ENCODE measurements at regions not wholly inside any gene's neighbourhood (a gene's known extent, or its start where the extent isn't known, plus 50 kb on each side); places are given as distances from the start of the nearest gene placed in this dataset.

DNA sequence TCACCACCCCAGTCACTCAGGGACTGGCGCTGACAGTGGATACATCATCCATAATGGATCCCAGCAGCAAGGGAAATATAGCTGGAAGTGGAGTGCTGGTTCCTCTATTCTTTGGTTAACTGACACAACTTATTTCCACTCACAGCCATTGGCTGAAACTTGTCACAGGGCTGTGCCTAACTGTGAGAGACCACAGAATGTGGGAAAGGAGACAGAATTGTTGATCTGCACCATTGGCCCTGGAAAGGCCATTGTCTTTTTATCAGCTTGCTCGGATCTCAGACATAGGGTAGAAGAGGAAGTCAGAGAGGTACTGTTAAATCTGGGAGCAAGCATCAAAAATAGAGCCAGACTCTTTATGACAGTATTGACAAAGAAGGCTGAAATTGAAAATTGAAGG lies 451.3 kb downstream of the AJAP1 start:
- no peak for DNase-seq

DNA sequence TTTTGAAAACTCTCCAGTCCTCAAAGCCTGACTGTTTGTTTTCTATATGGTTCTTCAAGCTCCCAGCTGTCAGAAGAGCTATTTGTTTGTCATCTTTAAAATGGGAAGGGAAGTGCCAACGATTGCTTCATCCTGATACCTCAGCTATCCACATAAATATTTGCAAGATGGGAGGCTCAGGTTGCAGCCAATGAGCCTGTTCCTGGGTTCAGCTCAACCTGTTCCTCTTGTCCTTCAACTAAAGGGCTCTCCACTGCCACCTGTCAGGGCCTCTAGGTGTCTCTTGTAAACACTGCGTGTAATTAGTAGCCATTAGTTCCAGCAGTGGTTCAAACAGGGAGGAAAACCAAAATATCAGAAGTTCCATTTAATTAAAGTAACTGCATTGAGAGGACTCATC lies 445.1 kb downstream of the AJAP1 start:
- no peak for DNase-seq

DNA sequence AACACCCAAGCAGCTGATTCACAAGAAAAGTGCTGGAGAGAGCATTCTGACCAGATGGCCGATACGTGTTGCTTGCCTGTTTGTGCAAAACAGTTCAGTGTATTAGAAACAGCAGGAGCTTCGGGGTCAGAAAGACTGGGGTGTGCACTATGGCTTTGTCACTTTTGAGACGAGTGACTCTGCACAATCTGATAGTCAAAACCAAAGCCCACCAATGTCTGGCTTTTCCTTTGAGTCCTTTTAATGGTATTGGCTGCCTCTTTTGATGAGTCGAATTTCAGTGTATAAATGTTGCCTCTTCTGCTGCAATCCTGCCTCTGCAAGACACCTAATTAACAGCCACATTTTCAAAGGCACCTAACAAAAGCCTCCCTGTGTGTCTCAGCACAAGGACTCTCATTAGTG lies 444.6 kb downstream of the AJAP1 start:
- no peak for DNase-seq

DNA sequence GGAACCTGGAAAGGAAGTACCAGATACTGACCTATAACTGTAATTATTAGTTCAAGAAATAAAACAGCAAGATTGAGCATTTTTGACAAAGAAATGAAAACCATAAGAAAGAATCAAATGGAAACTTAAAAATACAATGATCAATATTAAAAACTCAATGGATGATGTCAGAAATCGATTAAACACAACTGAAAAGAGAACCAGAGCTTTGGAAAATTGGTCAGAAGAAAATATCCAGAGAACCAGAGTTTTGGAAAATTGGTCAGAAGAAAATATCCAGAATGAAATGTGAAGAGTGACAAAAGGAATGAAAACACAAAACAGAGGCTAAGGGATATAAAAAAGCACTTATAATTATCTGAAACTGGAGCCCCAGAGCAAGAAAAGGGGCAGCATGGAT lies 438.6 kb downstream of the AJAP1 start:
- DNase-seq = no peak

DNA sequence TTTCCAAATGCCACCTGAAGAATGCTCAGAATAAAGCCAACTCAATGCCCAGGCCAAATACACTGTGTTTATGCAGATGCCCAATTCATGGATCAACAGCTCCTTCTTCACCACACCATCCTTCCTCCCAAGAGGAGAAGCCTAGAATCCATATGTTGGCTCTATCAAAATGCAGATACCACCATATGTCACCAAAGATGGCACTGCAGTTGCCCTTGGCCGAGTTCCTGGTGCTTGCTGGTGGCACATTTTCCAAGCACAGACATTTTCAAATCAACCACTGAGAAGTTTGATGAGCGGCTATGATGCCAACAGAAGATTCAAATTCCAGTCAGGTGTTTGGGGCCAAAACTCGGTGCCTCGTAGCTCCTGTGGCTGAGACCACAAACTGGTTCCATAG lies 430.3 kb downstream of the AJAP1 start:
- no peak for DNase-seq

DNA sequence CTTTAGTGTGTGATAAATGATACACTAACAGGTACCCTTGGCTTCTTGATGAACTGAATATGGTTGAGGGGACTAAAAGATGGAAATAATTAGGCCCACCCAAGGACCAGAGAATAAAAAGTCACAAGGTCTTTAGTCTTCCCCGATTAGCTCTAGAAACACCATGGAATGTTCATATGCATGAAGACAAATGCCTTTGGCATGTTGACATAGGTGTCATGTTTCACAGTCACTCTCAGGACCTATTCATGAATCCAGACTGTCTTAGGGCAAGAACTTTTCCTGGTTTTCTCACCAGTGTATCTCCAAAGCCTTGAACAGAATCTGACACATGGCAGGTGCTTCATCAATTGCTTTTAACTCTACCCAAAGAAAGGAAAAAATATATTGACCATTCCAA lies 412.8 kb downstream of the AJAP1 start:
- DNase-seq = no peak

DNA sequence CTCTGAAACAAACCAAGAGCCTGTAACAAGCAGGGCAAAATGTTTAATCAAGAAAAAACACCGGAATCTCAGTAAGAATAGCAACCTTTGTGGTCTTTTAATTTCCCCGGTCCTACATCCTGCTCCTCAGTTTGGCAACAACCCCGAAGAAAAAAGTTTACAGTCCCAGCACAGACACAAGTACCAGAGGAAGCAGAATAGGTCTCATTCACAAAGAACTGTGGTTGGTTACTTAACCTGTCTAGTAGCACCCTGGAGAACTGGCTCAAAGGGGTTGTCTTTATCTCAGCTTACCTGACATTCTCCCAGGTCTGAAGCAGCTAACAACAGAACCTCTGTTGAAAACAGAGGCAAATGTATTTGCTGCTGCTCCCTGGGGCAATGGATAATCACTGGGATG lies 399.3 kb downstream of the AJAP1 start:
- no peak for DNase-seq

GRCh38 chr1:5029136-5029535 lies 374.7 kb downstream of the AJAP1 start:
- no peak for DNase-seq

DNA sequence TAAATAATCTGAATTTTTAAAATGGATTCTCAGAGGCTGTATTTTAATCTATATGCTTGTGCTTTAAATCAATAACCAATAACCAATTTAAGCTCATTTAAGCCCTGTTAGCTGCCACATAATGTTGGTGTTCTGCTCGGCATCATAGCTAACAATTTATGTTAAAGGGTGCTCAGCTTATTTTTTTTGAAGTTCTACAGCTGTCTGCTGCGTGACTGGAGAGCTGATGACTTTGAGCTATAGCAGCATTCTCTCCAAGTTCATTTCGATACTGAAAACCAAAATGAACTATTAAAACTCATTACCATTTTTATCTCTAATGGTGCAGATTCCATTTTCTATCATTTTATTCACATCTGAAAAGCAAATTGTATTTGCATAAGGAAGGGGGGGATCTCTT lies 357.8 kb downstream of the AJAP1 start:
- no peak for DNase-seq

- DNase-seq = no peak
These were observed 356.2 kb downstream of the AJAP1 start for GRCh38 chr1:5010656-5011055.

DNA sequence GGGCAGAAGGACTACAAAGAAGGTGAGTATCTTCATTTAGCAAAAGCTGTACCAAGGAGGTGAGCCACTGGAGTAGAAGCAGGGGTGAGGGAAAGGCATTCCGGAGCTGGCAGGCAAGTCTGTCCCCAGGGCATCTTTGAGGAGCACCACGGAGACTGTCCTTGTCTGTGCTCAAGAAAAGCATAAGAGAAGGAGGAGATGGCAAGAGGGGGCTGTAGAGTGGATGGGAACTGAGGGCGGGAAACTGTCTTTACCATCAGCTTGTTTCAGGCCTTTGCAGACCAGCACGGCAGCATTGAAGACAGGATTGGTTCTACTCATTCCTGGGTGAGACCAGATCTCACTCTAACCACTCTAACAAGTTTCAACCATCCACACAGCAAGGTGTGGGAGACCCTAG lies 355.8 kb downstream of the AJAP1 start:
- DNase-seq = no peak

GRCh38 chr1:5009376-5010065 lies 355.1 kb downstream of the AJAP1 start:
- DNase-seq = no peak

- DNase-seq = no peak
These were observed 350.8 kb downstream of the AJAP1 start for GRCh38 chr1:5005171-5005570.

DNA sequence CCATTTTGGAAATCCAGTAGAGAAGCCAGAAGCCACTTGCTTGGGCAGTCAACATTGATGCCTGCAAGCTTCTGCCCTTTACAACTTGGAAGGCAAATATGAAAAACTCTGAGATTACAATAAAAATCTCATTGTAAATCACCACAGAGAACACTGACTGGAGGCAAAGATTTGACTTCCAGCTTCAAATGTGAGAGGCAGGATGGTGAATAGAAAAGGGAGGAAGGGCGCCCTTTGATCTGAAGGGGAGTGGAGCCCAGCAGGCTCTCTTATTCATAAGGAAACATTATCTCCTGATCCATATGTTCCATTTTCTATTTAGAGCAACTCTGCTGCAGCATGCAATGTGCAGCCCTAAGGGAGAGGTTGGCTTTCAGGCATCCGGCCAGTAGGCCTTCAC lies 348.3 kb downstream of the AJAP1 start:
- DNase-seq = no peak

GRCh38 chr1:5001466-5001865 lies 347.1 kb downstream of the AJAP1 start:
- no peak for DNase-seq

- DNase-seq = no peak
These were observed 331.9 kb downstream of the AJAP1 start for GRCh38 chr1:4986306-4986705.

DNA sequence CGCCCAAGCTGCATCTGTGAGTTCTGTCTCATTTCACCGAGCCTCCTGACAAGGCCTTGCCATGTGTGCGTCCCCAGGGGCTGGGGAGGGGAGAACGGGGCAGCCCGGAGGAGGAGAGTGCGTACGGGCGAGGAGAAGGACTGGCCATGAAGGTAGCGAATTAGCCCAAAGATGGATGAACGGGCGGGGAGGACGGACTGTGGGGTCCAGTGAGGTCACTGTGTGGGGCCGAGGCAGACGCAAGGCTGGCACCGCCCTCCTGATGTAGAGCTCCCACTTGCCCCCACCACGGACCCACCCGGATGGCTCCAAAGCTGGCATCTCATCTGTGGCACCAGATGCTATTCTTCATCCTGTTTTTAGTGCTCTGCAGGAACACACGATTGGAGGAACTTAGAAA lies 330.4 kb downstream of the AJAP1 start:
- DNase-seq = no peak

GRCh38 chr1:4980211-4980610 lies 325.8 kb downstream of the AJAP1 start:
- DNase-seq = no peak

DNA sequence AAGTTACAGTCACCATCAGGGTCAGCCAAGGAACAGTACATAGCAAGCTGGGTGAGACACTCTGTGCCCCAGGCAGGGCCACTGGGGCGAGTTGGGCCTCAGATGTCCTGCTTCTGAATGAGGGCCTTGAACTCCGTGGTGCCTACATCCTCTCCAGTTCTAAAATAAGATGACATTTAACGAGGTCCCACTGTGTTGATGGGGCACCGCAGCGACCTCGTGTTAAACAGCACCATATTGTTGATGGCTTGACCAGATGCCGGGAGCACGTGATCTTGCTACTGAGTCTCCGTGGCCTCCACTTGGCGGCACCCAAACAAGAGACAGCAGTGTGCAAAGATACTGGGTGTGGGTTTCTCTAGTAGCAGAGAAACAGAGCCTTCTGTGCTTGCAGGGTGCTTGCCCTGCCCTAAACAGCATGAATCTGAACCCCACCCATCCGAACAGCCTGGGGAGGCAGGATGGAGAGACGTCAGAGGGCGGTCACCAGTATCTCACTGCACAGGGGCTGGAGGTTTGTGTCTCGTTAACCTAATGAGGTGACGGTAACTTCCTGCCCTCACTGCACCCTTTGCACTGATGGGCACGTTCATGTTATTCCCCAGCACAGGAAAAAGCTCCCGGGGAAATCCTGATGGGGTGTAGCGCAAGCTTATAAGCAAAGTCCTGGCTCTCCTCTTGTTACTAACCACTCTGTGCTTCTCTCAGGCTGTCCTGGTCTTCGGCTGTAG lies 324.4 kb downstream of the AJAP1 start:
- DNase-seq = no peak

DNA sequence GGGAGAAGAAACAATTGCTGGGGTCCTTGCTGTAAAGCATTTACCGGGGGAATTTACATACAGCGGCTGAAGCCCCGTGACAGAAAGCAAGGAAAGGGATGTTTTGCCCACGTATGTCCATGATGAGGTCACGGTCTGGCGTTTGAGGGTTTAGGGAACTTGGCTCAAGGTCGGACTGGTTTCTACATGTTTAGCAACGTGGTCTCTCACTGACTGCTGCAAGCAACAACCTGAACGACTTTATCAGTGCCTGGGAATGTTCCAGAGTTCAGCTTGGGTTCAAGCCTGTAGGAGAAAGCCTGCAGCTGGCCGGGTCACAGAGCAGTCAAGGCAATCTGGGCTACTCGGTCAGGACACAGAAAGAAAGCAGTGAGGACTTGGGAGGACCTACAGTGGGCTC lies 323.3 kb downstream of the AJAP1 start:
- no peak for DNase-seq

GRCh38 chr1:4976859-4977440 lies 322.5 kb downstream of the AJAP1 start:
- no peak for DNase-seq

GRCh38 chr1:4975856-4976255 lies 321.4 kb downstream of the AJAP1 start:
- DNase-seq = no peak

DNA sequence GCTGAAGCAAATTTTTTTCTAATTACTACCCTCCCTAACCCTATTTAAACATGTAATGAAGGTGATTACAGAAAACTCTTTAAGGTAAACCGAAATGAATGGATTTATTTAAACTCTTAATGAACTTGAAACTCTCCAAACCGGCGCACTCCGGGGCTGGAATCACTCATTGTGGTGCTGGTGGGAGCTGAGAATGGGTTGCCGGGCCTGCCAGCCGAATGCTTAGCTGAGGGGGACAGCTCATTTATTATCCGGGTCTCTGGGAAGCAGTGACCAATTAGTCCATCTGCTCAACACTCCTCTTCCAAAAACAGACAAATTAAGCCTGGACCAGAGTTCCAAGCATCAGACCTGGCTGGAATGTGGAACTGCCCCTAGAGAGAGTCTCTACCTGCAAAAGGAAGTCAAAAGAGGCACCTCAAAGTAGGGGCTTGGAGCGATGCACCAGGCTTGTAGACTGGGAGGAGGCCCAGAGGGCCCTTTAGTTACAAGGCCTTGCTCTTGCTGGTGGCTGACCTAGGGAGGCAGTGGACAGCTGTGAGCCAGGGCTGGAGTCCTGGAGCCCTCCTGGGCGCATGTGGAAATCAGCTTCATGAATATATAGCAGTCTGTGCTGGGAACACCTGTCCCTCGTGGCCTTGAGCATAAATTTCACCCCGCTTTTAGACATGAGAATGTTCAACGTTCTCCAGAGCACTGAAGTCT lies 320.7 kb downstream of the AJAP1 start:
- no peak for DNase-seq

DNA sequence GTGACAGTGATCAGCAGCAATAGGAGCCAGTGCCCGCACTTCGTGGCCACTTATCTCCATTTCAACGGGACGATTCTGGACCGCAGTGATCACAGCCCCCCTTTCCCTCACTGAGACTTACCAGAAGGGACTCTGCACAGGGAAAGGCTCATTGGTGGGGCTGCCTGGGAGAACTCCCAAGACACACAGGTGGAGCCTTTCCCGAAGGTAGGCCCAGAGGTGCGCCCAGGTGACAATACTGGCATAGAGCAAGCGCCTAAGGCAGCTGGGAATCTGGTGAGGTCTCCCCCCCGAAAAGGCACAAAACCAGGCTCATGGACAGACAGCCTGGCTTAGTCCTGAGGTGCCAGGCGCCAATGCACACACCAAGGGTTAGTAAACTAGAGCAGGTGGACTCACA lies 318.9 kb downstream of the AJAP1 start:
- no peak for DNase-seq
